Astrocyte (in vitro differentiated cells and primary cell): ENCODE measurements at regions not wholly inside any gene's neighbourhood (a gene's known extent, or its start where the extent isn't known, plus 50 kb on each side); places are given as distances from the start of the nearest gene placed in this dataset.

Source experiments
- DNase-seq: peaks from one replicate; pipeline ENCODE4 v3.0.0-alpha.2; 2010; ENCODE audit warnings: low read depth
- FAIRE-seq: peaks from 2 replicates; lab custom pipeline; 2011; peaks lifted over from hg19 to GRCh38; lab: Jason Lieb, UNC
- H2AFZ ChIP-seq: 2 replicates; pipeline ENCODE4 v1.6.0; 2012; ENCODE audit warnings: low read depth, low read length, inconsistent platforms
- H3K27ac ChIP-seq: 2 replicates; pipeline ENCODE4 v1.5.1; 2011; ENCODE audit warnings: low read depth, low read length, inconsistent platforms
- H3K27me3 ChIP-seq: 2 replicates; pipeline ENCODE4 v1.6.0; 2011; ENCODE audit warnings: low read length, inconsistent platforms; ENCODE audit not compliant: insufficient read depth
- H3K36me3 ChIP-seq: 2 replicates; pipeline ENCODE4 v1.5.1; 2011; ENCODE audit warnings: low read length, inconsistent platforms; ENCODE audit not compliant: insufficient read depth
- H3K4me1 ChIP-seq: 2 replicates; pipeline ENCODE4 v1.5.1; 2011; ENCODE audit warnings: low read length, inconsistent platforms; ENCODE audit not compliant: insufficient read depth
- H3K4me2 ChIP-seq: 2 replicates; pipeline ENCODE4 v1.6.0; 2012; ENCODE audit warnings: low read length, inconsistent platforms
- H3K4me3 ChIP-seq: 2 replicates; pipeline ENCODE4 v1.5.1; 2011; ENCODE audit warnings: low read depth, mild to moderate bottlenecking, low read length, inconsistent platforms; ENCODE audit not compliant: insufficient read depth
- H3K79me2 ChIP-seq: 2 replicates; pipeline ENCODE4 v1.6.0; 2012; ENCODE audit warnings: mild to moderate bottlenecking, low read length, inconsistent platforms; ENCODE audit not compliant: insufficient read depth
- H3K9ac ChIP-seq: 2 replicates; pipeline ENCODE4 v1.6.0; 2012; ENCODE audit warnings: mild to moderate bottlenecking, low read length, inconsistent platforms
- H3K9me3 ChIP-seq: 2 replicates; pipeline ENCODE4 v1.5.1; 2012; ENCODE audit warnings: low read depth, mild to moderate bottlenecking, low read length, inconsistent platforms; ENCODE audit not compliant: insufficient read depth
- H4K20me1 ChIP-seq: 2 replicates; pipeline ENCODE4 v1.6.0; 2012; ENCODE audit warnings: low read length, inconsistent platforms; ENCODE audit not compliant: insufficient read depth
- H3K27ac Mint-ChIP-seq: one replicate; pipeline ENCODE4 v1.8.0; 2021; ENCODE audit warnings: mild to moderate bottlenecking, mixed read lengths; ENCODE audit not compliant: unreplicated experiment
- H3K27me3 Mint-ChIP-seq: one replicate; pipeline ENCODE4 v1.8.0; 2021; ENCODE audit warnings: low read depth, mixed read lengths; ENCODE audit not compliant: unreplicated experiment
- H3K36me3 Mint-ChIP-seq: one replicate; pipeline ENCODE4 v1.8.0; 2021; ENCODE audit warnings: low read depth, mixed read lengths; ENCODE audit not compliant: unreplicated experiment
- H3K4me1 Mint-ChIP-seq: one replicate; pipeline ENCODE4 v1.8.0; 2021; ENCODE audit warnings: low read depth, mixed read lengths; ENCODE audit not compliant: unreplicated experiment
- H3K4me3 Mint-ChIP-seq: one replicate; pipeline ENCODE4 v1.8.0; 2021; ENCODE audit warnings: mild to moderate bottlenecking, moderate library complexity, mixed read lengths; ENCODE audit not compliant: unreplicated experiment
- H3K9me3 Mint-ChIP-seq: one replicate; pipeline ENCODE4 v1.8.0; 2021; ENCODE audit warnings: mild to moderate bottlenecking, mixed read lengths; ENCODE audit not compliant: unreplicated experiment
- CTCF ChIP-seq: IDR thresholded peaks from 2 replicates; pipeline ENCODE4 v1.5.1; 2011; ENCODE audit warnings: low read depth, mild to moderate bottlenecking, inconsistent platforms, low read length, moderate library complexity; ENCODE audit not compliant: insufficient read depth
- EZH2 ChIP-seq: IDR thresholded peaks from 2 replicates; pipeline ENCODE4 v1.6.1; 2012; ENCODE audit warnings: mild to moderate bottlenecking, low read length, inconsistent platforms; ENCODE audit not compliant: insufficient read depth

- H3K4me3 ChIP-seq, result no peak overlapping the region
- H3K27ac ChIP-seq, result no peak overlapping the region
- no peak overlapping the region for H2AFZ ChIP-seq
- no peaks in the 10 kb centered on the region for H3K4me1 ChIP-seq
- no peaks in the 10 kb centered on the region for H3K79me2 ChIP-seq
- FAIRE-seq (no peak), DNase-seq (no peak)
- H3K4me2 ChIP-seq, result no peak overlapping the region
- Mint-ChIP-seq H3K27me3 (peaks cover 80% of the 10 kb centered on the region), H3K9me3 (peaks cover 5% of the 10 kb centered on the region), H3K36me3 (no peaks in the 10 kb centered on the region), H3K27ac (no peak overlapping the region), H3K4me3 (no peak overlapping the region), H3K4me1 (peaks cover 3% of the 10 kb centered on the region)
- no peak overlapping the region for H3K9ac ChIP-seq
- H3K27me3 ChIP-seq, result peaks cover 40% of the 10 kb centered on the region
- no peaks in the 10 kb centered on the region for H3K9me3 ChIP-seq
- H3K36me3 ChIP-seq, result no peaks in the 10 kb centered on the region
- H4K20me1 ChIP-seq, result no peaks in the 10 kb centered on the region
- TF ChIP-seq CTCF (no peak), EZH2 (no peak)
Measured at GRCh38 chr15:69673291-69673881, 220.8 kb downstream of the RPLP1 start.

GRCh38 chr15:69675731-69676130, 223.1 kb downstream of the RPLP1 start:
- Mint-ChIP-seq H3K36me3 (no peaks in the 10 kb centered on the region), H3K27me3 (peaks cover 80% of the 10 kb centered on the region), H3K4me3 (no peak overlapping the region), H3K27ac (no peak overlapping the region), H3K9me3 (peaks cover 11% of the 10 kb centered on the region), H3K4me1 (no peaks in the 10 kb centered on the region)
- Histone ChIP-seq H3K4me3 (no peak overlapping the region), H3K4me1 (no peaks in the 10 kb centered on the region), H4K20me1 (no peaks in the 10 kb centered on the region), H3K27ac (no peak overlapping the region), H3K36me3 (no peaks in the 10 kb centered on the region), H3K79me2 (no peaks in the 10 kb centered on the region), H3K9me3 (no peaks in the 10 kb centered on the region), H3K27me3 (peaks cover 43% of the 10 kb centered on the region), H2AFZ (no peak overlapping the region), H3K4me2 (no peak overlapping the region), H3K9ac (no peak overlapping the region)
- no peak for TF ChIP-seq EZH2
- no peak for TF ChIP-seq CTCF
- DNase-seq, result no peak
- FAIRE-seq, result no peak

- Mint-ChIP-seq H3K27ac (no peak overlapping the region), H3K4me3 (no peak overlapping the region), H3K36me3 (no peaks in the 10 kb centered on the region), H3K27me3 (peaks cover 76% of the 10 kb centered on the region), H3K4me1 (no peaks in the 10 kb centered on the region), H3K9me3 (peaks cover 18% of the 10 kb centered on the region)
- peaks cover 41% of the 10 kb centered on the region for H3K27me3 ChIP-seq
- H3K27ac ChIP-seq, result no peak overlapping the region
- H4K20me1 ChIP-seq, result no peaks in the 10 kb centered on the region
- peaks cover 2% of the 10 kb centered on the region for H3K9me3 ChIP-seq
- H3K9ac ChIP-seq, result no peak overlapping the region
- no peaks in the 10 kb centered on the region for H3K4me1 ChIP-seq
- H3K4me3 ChIP-seq, result no peak overlapping the region
- TF ChIP-seq EZH2 (no peak), CTCF (no peak)
- no peak for DNase-seq
- H3K36me3 ChIP-seq, result no peaks in the 10 kb centered on the region
- no peaks in the 10 kb centered on the region for H3K79me2 ChIP-seq
- FAIRE-seq, result no peak
- H2AFZ ChIP-seq, result no peak overlapping the region
- no peak overlapping the region for H3K4me2 ChIP-seq
Measured at GRCh38 chr15:69677403-69677802, 224.8 kb downstream of the RPLP1 start.
